ACHN (cell line): ENCODE measurements at regions not wholly inside any gene's neighbourhood (a gene's known extent, or its start where the extent isn't known, plus 50 kb on each side); places are given as distances from the start of the nearest gene placed in this dataset.
A peak's percentile ranks its signal among the peaks of the same experiment; 100 is the strongest.

Experiments used
- DNase-seq: peaks from one replicate; pipeline ENCODE4 v3.0.0-alpha.2; 2015
- in situ Hi-C: cut with HindIII; loops from 2 replicates; pipeline ENCODE4 v1.10.0; 2017; ENCODE audit warnings: low sequenced_read_pairs, low pct_ligation_motif_present, low pct_unique_long_range_greater_than_20kb

- DNase-seq, result no peak
- in situ Hi-C loops, result no loop called here
Measured at GRCh38 chr6:54619102-54619501, 227.5 kb upstream of the FAM83B start.

DNA sequence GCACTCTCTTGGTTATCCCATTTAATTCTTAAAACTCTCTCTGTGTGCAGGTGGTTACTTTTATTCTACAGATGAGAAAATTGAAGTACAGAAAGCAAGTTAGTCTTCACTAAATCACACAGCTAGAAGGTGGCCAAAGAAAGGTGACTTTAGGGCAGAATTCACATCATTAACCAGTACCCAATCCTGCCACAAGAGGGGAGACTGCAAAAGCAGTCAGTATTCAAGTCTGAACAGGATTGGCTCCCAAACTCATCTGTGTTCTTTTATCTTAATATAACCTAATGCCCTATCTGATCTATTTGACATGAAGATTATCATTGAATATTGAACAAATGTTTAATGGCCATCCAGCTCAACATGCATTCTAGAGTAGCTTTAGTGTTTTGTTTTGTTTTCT is 225.3 kb upstream of the FAM83B start:
- DNase-seq, result peak; percentile 40
- in situ Hi-C loops, result no loop called here

DNA sequence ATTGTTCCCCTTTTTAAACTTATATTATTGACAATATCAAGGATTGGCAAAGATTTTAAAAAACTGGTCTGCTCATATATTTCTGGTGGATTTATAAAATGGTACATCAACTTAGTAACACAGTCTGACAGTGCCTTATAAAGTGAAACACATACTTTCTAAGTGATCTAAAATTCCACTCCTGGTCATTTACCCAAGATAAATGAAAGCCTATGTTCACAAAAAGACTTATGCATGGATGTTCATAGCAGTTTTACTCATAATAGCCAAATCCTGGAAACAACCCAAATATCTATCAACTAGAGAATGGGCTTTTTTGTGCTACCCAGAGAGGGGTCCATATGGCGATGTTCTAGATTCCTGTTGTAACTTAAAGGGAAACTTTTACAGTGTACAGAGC is 222.4 kb upstream of the FAM83B start:
- in situ Hi-C loops, result no loop called here
- DNase-seq, result no peak

DNA sequence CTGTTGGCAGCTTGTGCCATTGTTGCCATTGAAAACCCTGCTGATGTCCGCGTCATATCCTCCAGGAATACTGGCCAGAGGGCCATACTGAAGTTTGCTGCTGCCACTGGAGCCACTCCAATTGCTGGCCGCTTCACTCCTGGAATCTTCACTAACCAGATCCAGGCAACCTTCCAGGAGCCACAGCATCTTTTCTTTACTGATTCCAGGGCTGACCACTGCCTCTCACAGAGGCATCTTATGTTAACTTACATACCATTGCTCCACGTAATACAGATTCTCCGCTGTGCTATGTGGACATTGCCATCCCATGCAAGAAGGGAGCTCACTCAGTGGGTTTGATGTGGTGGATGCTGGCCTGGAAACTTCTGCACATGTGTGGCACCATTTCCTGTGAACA is 221.8 kb upstream of the FAM83B start:
- in situ Hi-C loops, result no loop called here
- DNase-seq, result no peak

DNA sequence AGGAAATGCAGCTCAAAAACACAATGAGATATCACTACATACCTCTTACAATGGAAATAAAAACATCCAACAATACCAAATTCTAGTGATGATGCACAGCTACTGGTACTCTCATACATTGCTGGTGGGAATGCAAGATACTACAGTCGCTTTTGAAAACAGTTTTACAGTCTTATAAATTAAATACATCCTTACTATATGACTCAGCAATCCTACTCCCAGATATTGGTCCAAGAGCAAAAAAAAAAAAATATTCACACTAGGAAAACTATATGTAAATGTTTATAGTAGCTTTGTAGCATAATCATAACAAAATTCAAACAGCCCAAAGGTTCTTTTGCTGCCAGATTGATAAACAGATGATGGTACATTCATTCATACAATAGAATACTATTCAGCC is 217.4 kb upstream of the FAM83B start:
- in situ Hi-C loops, result no loop called here

GRCh38 chr6:54632984-54633565 is 213.5 kb upstream of the FAM83B start:
- no peak for DNase-seq
- in situ Hi-C loops, result no loop called here

More for the DNA sequence above, 217.4 kb upstream of the FAM83B start:
- DNase-seq, result no peak

GRCh38 chr6:54633601-54634000 is 213.0 kb upstream of the FAM83B start:
- no peak for DNase-seq
- in situ Hi-C loops, result no loop called here

GRCh38 chr6:54640911-54641310 is 205.7 kb upstream of the FAM83B start:
- in situ Hi-C loops, result no loop called here

GRCh38 chr6:54646069-54646950 is 200.3 kb upstream of the FAM83B start:
- in situ Hi-C loops, result no loop called here
- DNase-seq, result no peak

More at GRCh38 chr6:54640911-54641310, 205.7 kb upstream of the FAM83B start:
- DNase-seq, result no peak

- no peak for DNase-seq
- in situ Hi-C loops, result no loop called here
Measured at GRCh38 chr6:54646951-54647664, 199.5 kb upstream of the FAM83B start.

DNA sequence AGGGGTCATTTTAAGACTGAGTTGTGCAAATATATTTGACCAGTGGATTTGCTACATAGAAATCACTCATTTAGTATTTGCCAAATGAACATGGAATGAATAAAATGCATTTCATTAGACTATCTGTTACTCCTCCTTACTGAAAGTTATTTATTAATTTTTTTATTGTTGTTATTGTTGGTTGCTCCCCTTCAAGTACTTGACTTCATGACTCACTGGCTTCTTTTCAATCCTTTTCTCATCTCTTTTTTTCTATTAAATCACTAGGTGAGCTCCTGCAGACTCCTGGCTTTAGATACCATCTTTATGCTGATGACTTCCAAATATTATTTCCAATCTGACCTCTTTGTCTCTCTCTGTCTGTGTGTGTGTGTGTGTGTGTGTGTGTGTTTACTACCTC is 192.2 kb upstream of the FAM83B start:
- DNase-seq, result peak; percentile 14
- in situ Hi-C loops, result no loop called here

GRCh38 chr6:54655162-54655561 is 191.4 kb upstream of the FAM83B start:
- no peak for DNase-seq
- in situ Hi-C loops, result no loop called here

- in situ Hi-C loops, result no loop called here
- DNase-seq, result no peak
Measured at GRCh38 chr6:54665278-54665677, 181.3 kb upstream of the FAM83B start.

GRCh38 chr6:54680531-54680930 is 166.0 kb upstream of the FAM83B start:
- no peak for DNase-seq
- in situ Hi-C loops, result no loop called here

DNA sequence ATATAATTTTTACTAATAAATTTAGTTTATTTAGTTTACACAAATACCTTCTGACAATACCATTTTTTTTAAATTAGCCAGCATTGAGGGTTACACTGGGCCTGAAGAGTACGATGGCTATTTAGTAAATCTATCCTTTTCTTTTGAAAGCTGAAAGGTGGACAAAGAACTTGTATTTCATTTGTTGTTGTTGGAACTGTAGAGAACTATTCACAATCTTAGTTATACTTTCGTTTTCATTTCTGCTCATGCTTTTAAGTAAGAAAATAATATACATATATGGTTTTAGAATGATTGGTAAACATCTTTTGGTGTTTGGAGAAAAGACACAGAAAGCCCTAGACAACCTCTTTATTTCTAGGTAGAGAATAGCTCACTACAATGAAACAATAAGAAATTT is 165.3 kb upstream of the FAM83B start:
- DNase-seq, result no peak
- in situ Hi-C loops, result no loop called here

DNA sequence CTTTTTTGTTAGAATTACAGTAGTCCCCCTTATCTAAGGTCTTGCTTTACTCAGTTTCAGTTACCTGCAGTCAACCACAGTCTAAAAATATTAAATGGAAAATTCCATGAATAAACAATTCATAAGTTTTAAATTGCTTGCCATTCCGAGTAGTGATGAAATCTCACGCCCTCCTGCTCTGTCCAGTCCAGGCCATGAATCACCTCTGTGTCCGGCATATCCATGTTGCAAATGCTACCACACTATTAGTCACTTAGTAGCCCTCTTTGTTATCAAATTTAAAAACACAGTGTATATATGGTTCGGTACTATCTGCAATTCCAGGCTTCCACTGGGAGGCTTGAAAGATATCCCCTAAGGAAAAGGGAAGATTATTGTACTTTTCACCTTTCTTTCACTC is 164.6 kb upstream of the FAM83B start:
- in situ Hi-C loops, result no loop called here

DNA sequence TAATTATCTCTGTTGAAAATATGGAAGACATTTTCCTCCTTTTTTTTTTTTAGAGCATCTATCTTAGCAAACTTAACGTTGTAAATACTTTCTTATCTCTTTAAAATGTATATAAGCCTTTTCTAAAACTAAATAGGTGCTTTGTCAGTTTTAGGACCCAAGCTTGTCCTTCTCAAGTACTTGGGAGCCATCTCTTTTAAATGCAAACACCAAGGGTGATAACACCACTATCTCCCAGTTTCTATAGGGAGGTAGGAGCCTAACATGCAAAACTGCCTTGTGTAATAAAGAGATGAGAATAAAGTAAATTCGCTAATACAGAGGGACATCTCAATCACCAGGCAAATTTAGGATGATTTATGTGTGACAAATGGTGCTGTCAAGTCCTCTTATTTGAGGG is 157.0 kb upstream of the FAM83B start:
- in situ Hi-C loops, result no loop called here
- no peak for DNase-seq

More for the DNA sequence above, 164.6 kb upstream of the FAM83B start:
- no peak for DNase-seq

GRCh38 chr6:54690596-54690995 is 156.0 kb upstream of the FAM83B start:
- in situ Hi-C loops, result no loop called here
- DNase-seq, result no peak

DNA sequence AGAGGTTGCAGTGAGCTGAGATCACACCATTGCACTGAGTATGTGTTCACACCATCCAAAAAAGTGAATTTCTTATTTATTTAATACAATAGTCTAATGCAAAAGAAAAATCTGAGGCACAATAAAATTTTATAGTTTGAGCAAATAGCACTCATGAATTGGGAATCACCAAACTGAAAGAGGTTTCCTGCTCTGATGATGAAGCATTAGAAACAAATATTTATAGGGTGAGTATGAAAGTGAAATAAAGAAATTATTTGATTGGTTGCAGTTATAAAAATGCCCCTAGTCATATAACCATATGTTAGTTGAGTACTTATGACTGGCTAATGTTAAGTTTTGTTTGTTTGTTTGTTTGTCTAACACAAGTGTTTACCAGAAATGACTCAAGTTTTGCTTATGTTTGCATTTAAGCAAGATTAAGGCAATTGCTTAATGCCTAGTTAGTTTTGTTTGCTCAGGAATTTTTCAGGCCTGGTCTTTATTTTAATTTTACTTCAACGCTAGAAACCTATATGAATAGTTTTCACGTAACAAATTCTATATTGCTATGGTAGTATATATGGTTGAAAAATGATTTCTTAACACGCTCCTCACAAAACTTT is 151.5 kb upstream of the FAM83B start:
- in situ Hi-C loops, result no loop called here
- DNase-seq, result no peak
